ENCODE measurements at regions not wholly inside any gene's neighbourhood (a gene's known extent, or its start where the extent isn't known, plus 50 kb on each side); places are given as distances from the start of the nearest gene placed in this dataset.

DNA sequence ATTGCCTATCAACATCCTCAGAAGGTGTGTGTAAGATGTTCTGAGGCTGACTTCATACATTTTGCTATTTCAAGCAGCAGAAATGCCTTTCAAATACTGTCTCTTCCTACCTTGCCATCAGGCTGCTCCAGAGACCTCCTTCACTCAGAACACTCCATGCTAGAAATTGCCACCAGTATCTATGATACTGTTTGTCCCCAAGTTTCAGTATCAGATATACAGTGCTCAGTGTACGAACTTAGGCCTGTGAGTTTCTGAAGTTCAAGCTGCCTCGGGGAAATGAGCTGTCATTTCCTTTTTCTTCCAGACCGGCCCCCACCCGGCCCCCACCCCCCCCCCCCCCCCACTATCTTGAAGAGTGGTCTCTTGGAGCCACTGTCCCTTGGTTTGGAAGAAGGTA is 373.4 kb upstream of the CHRM2 start:
- Histone ChIP-seq H3K4me3 (ENCODE audit: insufficient read depth, low read depth, low read length) (no peak overlapping the region), H3K9ac (ENCODE audit: low read length) (no peak overlapping the region), H3K27ac (ENCODE audit: low read depth, low read length) (no peak overlapping the region), H3K27me3 (ENCODE audit: insufficient read depth, low read length) (no peaks in the 10 kb centered on the region), H3K4me2 (ENCODE audit: low read length) (no peak overlapping the region), H2AFZ (ENCODE audit: low read depth, low read length) (no peak overlapping the region), H4K20me1 (ENCODE audit: insufficient read depth, low read length) (no peaks in the 10 kb centered on the region), H3K4me1 (ENCODE audit: insufficient read depth, low read length) (no peaks in the 10 kb centered on the region), H3K36me3 (ENCODE audit: insufficient read depth, low read length) (no peaks in the 10 kb centered on the region), H3K9me3 (ENCODE audit: insufficient read depth, low read depth, low read length) (no peaks in the 10 kb centered on the region), H3K79me2 (ENCODE audit: insufficient read depth, low read length) (no peaks in the 10 kb centered on the region)
- no peak for FAIRE-seq
- Mint-ChIP-seq H3K4me1 (ENCODE audit: low read depth, unreplicated experiment) (no peaks in the 10 kb centered on the region), H3K36me3 (ENCODE audit: low read depth, unreplicated experiment) (no peaks in the 10 kb centered on the region), H3K27me3 (ENCODE audit: low read depth, unreplicated experiment) (no peaks in the 10 kb centered on the region), H3K9me3 (ENCODE audit: unreplicated experiment) (no peaks in the 10 kb centered on the region), H3K4me3 (ENCODE audit: unreplicated experiment) (no peak overlapping the region), H3K27ac (ENCODE audit: unreplicated experiment) (no peak overlapping the region)
- TF ChIP-seq, protein P1, sequence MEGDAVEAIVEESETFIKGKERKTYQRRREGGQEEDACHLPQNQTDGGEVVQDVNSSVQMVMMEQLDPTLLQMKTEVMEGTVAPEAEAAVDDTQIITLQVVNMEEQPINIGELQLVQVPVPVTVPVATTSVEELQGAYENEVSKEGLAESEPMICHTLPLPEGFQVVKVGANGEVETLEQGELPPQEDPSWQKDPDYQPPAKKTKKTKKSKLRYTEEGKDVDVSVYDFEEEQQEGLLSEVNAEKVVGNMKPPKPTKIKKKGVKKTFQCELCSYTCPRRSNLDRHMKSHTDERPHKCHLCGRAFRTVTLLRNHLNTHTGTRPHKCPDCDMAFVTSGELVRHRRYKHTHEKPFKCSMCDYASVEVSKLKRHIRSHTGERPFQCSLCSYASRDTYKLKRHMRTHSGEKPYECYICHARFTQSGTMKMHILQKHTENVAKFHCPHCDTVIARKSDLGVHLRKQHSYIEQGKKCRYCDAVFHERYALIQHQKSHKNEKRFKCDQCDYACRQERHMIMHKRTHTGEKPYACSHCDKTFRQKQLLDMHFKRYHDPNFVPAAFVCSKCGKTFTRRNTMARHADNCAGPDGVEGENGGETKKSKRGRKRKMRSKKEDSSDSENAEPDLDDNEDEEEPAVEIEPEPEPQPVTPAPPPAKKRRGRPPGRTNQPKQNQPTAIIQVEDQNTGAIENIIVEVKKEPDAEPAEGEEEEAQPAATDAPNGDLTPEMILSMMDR (IDR thresholded peaks at IDR 0.05; ENCODE audit: insufficient read depth, low read depth, low read length), result no peak
- TF ChIP-seq EZH2 (IDR thresholded peaks at IDR 0.05; ENCODE audit: insufficient read depth, low read length), result no peak
- DNase-seq (ENCODE audit: low read depth), result no peak

DNA sequence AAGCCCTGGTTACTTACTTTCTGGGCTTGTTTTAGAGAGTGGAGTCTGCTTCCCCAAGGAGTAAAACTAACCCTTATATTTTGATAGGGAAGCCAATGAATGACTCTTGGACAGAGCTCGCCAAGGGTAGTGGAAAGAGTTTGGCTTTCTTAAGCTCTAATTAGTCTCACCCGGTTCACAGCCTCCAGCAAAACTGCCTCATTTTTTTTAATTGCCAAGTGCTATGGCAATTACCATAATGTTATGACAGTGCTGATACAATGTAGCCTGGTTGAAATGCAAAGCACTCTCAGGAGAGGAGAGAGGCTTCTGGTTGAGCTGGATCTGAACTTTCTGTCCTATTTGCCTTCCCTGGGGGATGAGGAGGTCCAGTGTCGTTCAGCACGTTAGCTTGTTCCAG is 376.1 kb upstream of the CHRM2 start:
- no peak for TF ChIP-seq EZH2 (IDR thresholded peaks at IDR 0.05; ENCODE audit: insufficient read depth, low read length)
- TF ChIP-seq, protein P1 (IDR thresholded peaks at IDR 0.05; ENCODE audit: insufficient read depth, low read depth, low read length), result no peak

DNA sequence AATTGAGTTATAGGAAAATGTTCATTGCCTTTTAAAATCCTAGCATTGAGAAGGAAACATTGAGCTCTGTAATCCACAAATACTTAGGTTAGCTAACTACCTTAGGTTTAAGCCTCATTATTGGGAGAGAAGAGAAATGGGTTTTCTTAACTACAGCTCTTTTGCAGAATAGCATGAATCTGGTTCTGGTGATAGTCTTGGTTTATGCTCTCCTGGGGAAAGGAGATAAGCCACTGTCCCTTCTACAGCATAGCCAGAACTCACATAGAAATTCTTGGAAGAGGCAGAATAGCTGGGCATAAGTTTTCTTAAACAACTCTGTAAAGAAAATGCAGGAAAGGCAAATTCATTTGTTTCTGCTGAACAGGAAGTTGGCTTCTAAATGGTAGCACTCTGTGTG is 378.6 kb upstream of the CHRM2 start:
- Histone ChIP-seq H3K27me3 (ENCODE audit: insufficient read depth, low read length) (no peaks in the 10 kb centered on the region), H3K79me2 (ENCODE audit: insufficient read depth, low read length) (no peaks in the 10 kb centered on the region), H3K4me1 (ENCODE audit: insufficient read depth, low read length) (no peaks in the 10 kb centered on the region), H4K20me1 (ENCODE audit: insufficient read depth, low read length) (no peaks in the 10 kb centered on the region), H3K27ac (ENCODE audit: low read depth, low read length) (no peak overlapping the region), H3K9ac (ENCODE audit: low read length) (no peak overlapping the region), H3K4me2 (ENCODE audit: low read length) (no peak overlapping the region), H3K9me3 (ENCODE audit: insufficient read depth, low read depth, low read length) (no peaks in the 10 kb centered on the region), H3K36me3 (ENCODE audit: insufficient read depth, low read length) (no peaks in the 10 kb centered on the region), H3K4me3 (ENCODE audit: insufficient read depth, low read depth, low read length) (no peak overlapping the region), H2AFZ (ENCODE audit: low read depth, low read length) (no peak overlapping the region)
- Mint-ChIP-seq H3K4me1 (ENCODE audit: low read depth, unreplicated experiment) (no peaks in the 10 kb centered on the region), H3K27ac (ENCODE audit: unreplicated experiment) (no peak overlapping the region), H3K27me3 (ENCODE audit: low read depth, unreplicated experiment) (no peaks in the 10 kb centered on the region), H3K4me3 (ENCODE audit: unreplicated experiment) (no peak overlapping the region), H3K36me3 (ENCODE audit: low read depth, unreplicated experiment) (no peaks in the 10 kb centered on the region), H3K9me3 (ENCODE audit: unreplicated experiment) (no peaks in the 10 kb centered on the region)
- FAIRE-seq, result no peak
- no peak for DNase-seq (ENCODE audit: low read depth)
- TF ChIP-seq, protein P1 (IDR thresholded peaks at IDR 0.05; ENCODE audit: insufficient read depth, low read depth, low read length), result no peak
- no peak for TF ChIP-seq EZH2 (IDR thresholded peaks at IDR 0.05; ENCODE audit: insufficient read depth, low read length)

More for the DNA sequence above, 376.1 kb upstream of the CHRM2 start:
- no peak overlapping the region for H3K9ac ChIP-seq (ENCODE audit: low read length)
- Mint-ChIP-seq H3K27ac (ENCODE audit: unreplicated experiment) (no peak overlapping the region), H3K9me3 (ENCODE audit: unreplicated experiment) (no peaks in the 10 kb centered on the region), H3K36me3 (ENCODE audit: low read depth, unreplicated experiment) (no peaks in the 10 kb centered on the region), H3K4me3 (ENCODE audit: unreplicated experiment) (no peak overlapping the region), H3K27me3 (ENCODE audit: low read depth, unreplicated experiment) (no peaks in the 10 kb centered on the region), H3K4me1 (ENCODE audit: low read depth, unreplicated experiment) (no peaks in the 10 kb centered on the region)
- no peak overlapping the region for H3K4me2 ChIP-seq (ENCODE audit: low read length)
- no peaks in the 10 kb centered on the region for H3K4me1 ChIP-seq (ENCODE audit: insufficient read depth, low read length)
- FAIRE-seq (no peak), DNase-seq (ENCODE audit: low read depth) (no peak)
- no peak overlapping the region for H2AFZ ChIP-seq (ENCODE audit: low read depth, low read length)
- no peaks in the 10 kb centered on the region for H4K20me1 ChIP-seq (ENCODE audit: insufficient read depth, low read length)
- no peaks in the 10 kb centered on the region for H3K9me3 ChIP-seq (ENCODE audit: insufficient read depth, low read depth, low read length)
- H3K36me3 ChIP-seq (ENCODE audit: insufficient read depth, low read length), result no peaks in the 10 kb centered on the region
- H3K27me3 ChIP-seq (ENCODE audit: insufficient read depth, low read length), result no peaks in the 10 kb centered on the region
- no peak overlapping the region for H3K4me3 ChIP-seq (ENCODE audit: insufficient read depth, low read depth, low read length)
- no peak overlapping the region for H3K27ac ChIP-seq (ENCODE audit: low read depth, low read length)
- no peaks in the 10 kb centered on the region for H3K79me2 ChIP-seq (ENCODE audit: insufficient read depth, low read length)
